K562 (cell line): ENCODE measurements at regions not wholly inside any gene's neighbourhood (a gene's known extent, or its start where the extent isn't known, plus 50 kb on each side); places are given as distances from the start of the nearest gene placed in this dataset.

Experiments
- ATAC-seq: fragments of 200-7000 bp; cut with Tn5 transposase; 3 replicates; pipeline ENCODE4 v1.9.1; 2020; ENCODE audit warnings: moderate library complexity
- BruUV-seq: library from RNA; stranded (reverse); fragments of 400-500 nt; replicated peaks from 2 replicates; lab custom pipeline; 2021; lab: Mats Ljungman, UMichigan
- CTCF ChIA-PET: fragments of 300-600 bp; formaldehyde crosslinking; extraction: SDS; loops from one replicate; lab custom pipeline; 2021; ENCODE audit warnings: low intra/inter-chr PET ratio; lab: Yijun Ruan, JAX
- POLR2A ChIA-PET: fragments of 300-600, 350-650 bp; sonication (Branson Sonifier 250); formaldehyde crosslinking; extraction: SDS; loops from one replicate; lab custom pipeline; 2021; ENCODE audit warnings: antibody characterized with exemption, inconsistent platforms; lab: Yijun Ruan, JAX
- DNase-seq, 4 experiments: peaks; one replicate each; pipeline versions ENCODE4 v3.0.0 to v3.0.0-alpha.2; 2011 to 2018; ENCODE audit warnings: low spot score in 3 of 4, mixed read lengths in 3 of 4; ENCODE audit errors: extremely low read depth in 1 of 4
- FAIRE-seq: peaks from 2 replicates; lab custom pipeline; 2011; peaks lifted over from hg19 to GRCh38; lab: Jason Lieb, UNC
- H2AFZ ChIP-seq: 2 replicates; pipeline ENCODE4 v1.6.0; 2011; ENCODE audit warnings: low read depth, low read length, control low read depth, inconsistent platforms
- H3K27ac ChIP-seq: fragments of 200-600 bp; 3 replicates; pipeline ENCODE4 v1.8.0; 2011; ENCODE audit warnings: low read depth, mild to moderate bottlenecking, control low read depth, inconsistent platforms, low read length, moderate library complexity, mixed read lengths; ENCODE audit errors: extremely low read depth
- H3K27me3 ChIP-seq, 2 experiments: fragments of 300-600 bp in 1 of 2; 2 replicates in 1 of 2; 3 replicates in 1 of 2; pipeline versions ENCODE4 v1.6.0 to v1.8.0; 2011; ENCODE audit warnings: inconsistent platforms in 2 of 2, low read length in 2 of 2, mild to moderate bottlenecking in 1 of 2, mixed read lengths in 1 of 2, moderate library complexity in 1 of 2; ENCODE audit not compliant: control insufficient read depth in 2 of 2, insufficient read depth in 2 of 2
- H3K36me3 ChIP-seq: fragments of 300-600 bp; 3 replicates; pipeline ENCODE4 v1.8.0; 2011; ENCODE audit warnings: mild to moderate bottlenecking, low read length, inconsistent platforms; ENCODE audit not compliant: control insufficient read depth, insufficient read depth
- H3K4me1 ChIP-seq, 2 experiments: fragments of 200-600 bp in 1 of 2; replicated peaks in 1 of 2; 2 replicates in 1 of 2; 3 replicates in 1 of 2; pipeline versions ENCODE4 v1.5.1 to v1.8.0; 2011; ENCODE audit warnings: inconsistent platforms in 2 of 2, low read length in 2 of 2, mild to moderate bottlenecking in 1 of 2, mixed read lengths in 1 of 2, moderate library complexity in 1 of 2; ENCODE audit not compliant: control insufficient read depth in 2 of 2, insufficient read depth in 2 of 2
- H3K4me2 ChIP-seq: 2 replicates; pipeline ENCODE4 v1.6.1; 2011; ENCODE audit warnings: low read length, control low read depth, inconsistent platforms, mixed read lengths; ENCODE audit not compliant: insufficient read depth
- H3K4me3 ChIP-seq: fragments of 200-600 bp; sonication (generic), shearing (Covaris generic); 2 replicates; pipeline ENCODE4 v1.5.1; 2016; ENCODE audit warnings: control low read depth, inconsistent platforms
- H3K79me2 ChIP-seq: fragments of 200-600 bp; 3 replicates; pipeline ENCODE4 v1.8.0; 2011; ENCODE audit warnings: low read length, inconsistent platforms; ENCODE audit not compliant: control insufficient read depth, insufficient read depth
- H3K9ac ChIP-seq, 2 experiments: 2 replicates each; pipeline versions ENCODE4 v1.6.0 to v1.6.1; 2011; ENCODE audit warnings: low read depth in 2 of 2, low read length in 2 of 2, control low read depth in 1 of 2, inconsistent platforms in 1 of 2, mild to moderate bottlenecking in 1 of 2, mixed read lengths in 1 of 2; ENCODE audit not compliant: insufficient read depth in 1 of 2
- H3K9me1 ChIP-seq: one replicate; pipeline ENCODE4 v1.6.0; 2011; ENCODE audit warnings: inconsistent platforms, mild to moderate bottlenecking, low read length, moderate library complexity; ENCODE audit not compliant: control insufficient read depth, insufficient read depth
- H3K9me3 ChIP-seq: replicated peaks from 2 replicates; pipeline ENCODE4 v1.5.1; 2011; ENCODE audit warnings: low read depth, low read length, inconsistent platforms; ENCODE audit not compliant: control insufficient read depth, insufficient read depth
- H4K20me1 ChIP-seq: replicated peaks from 2 replicates; pipeline ENCODE4 v1.6.1; 2011; ENCODE audit warnings: low read length, inconsistent platforms, mixed read lengths; ENCODE audit not compliant: control insufficient read depth, insufficient read depth
- C11orf30 ChIP-seq: fragments of 450-650 bp; IDR thresholded peaks from 2 replicates; pipeline ENCODE4 v1.6.1; 2016; ENCODE audit warnings: low read depth, mild to moderate bottlenecking
- CEBPB ChIP-seq: fragments of 450-650 bp; IDR thresholded peaks from 2 replicates; pipeline ENCODE4 v1.6.1; 2016; ENCODE audit warnings: missing genetic modification characterization, missing compliant biosample characterization
- CEBPG ChIP-seq, 3 experiments: fragments of 200-800 bp in 1 of 3; sonication (Bioruptor generic) in 1 of 3; sonication (generic) in 1 of 3; formaldehyde crosslinking in 1 of 3; IDR thresholded peaks in 2 of 3; conservative IDR thresholded peaks in 1 of 3; 2 replicates each; pipeline versions ENCODE4 v1.6.1 to v1.8.0; 2016 to 2022; ENCODE audit warnings: missing compliant biosample characterization in 2 of 3, missing genetic modification characterization in 2 of 3, mild to moderate bottlenecking in 1 of 3, missing genetic modification reagents in 1 of 3
- CREB3 ChIP-seq: fragments of 450-650 bp; conservative IDR thresholded peaks from 2 replicates; pipeline ENCODE4 v1.6.1; 2016; ENCODE audit warnings: missing genetic modification characterization, low read depth, mild to moderate bottlenecking, missing compliant biosample characterization, moderate library complexity
- ELF1 ChIP-seq: fragments of 200-800 bp; sonication (Bioruptor generic); IDR thresholded peaks from 2 replicates; pipeline ENCODE4 v1.6.1; 2016; ENCODE audit warnings: missing genetic modification characterization, missing compliant biosample characterization
- HDAC2 ChIP-seq: fragments of 450-650 bp; IDR thresholded peaks from 2 replicates; pipeline ENCODE4 v1.6.1; 2016; ENCODE audit warnings: mild to moderate bottlenecking
- HLTF ChIP-seq: fragments of 450-650 bp; IDR thresholded peaks from 2 replicates; pipeline ENCODE4 v1.6.1; 2016
- HNRNPH1 ChIP-seq: fragments of 200-400 bp; formaldehyde crosslinking; optimal IDR thresholded peaks from 2 replicates; pipeline ENCODE3; 2017; ENCODE audit warnings: low read depth, mild to moderate bottlenecking, low read length, moderate library complexity
- KLF16 ChIP-seq: IDR thresholded peaks from 2 replicates; pipeline ENCODE4 v1.6.1; 2016; ENCODE audit warnings: antibody characterized with exemption
- MAFF ChIP-seq: IDR thresholded peaks from 2 replicates; pipeline ENCODE4 v1.6.1; 2012; ENCODE audit warnings: low read length, improper control_type of control experiment
- NFYB ChIP-seq: IDR thresholded peaks from 2 replicates; pipeline ENCODE4 v1.6.1; 2011; ENCODE audit warnings: mild to moderate bottlenecking, moderate library complexity; ENCODE audit not compliant: insufficient read length; ENCODE audit errors: extremely low read depth
- POLR2AphosphoS5 ChIP-seq: IDR thresholded peaks from 2 replicates; pipeline ENCODE4 v1.6.1; 2011; ENCODE audit warnings: mild to moderate bottlenecking, low read depth, low read length, moderate library complexity; ENCODE audit not compliant: control insufficient read depth, insufficient read depth
- RBM17 ChIP-seq: fragments of 200-400 bp; formaldehyde crosslinking; IDR thresholded peaks from 2 replicates; pipeline ENCODE4 v1.6.1; 2017; ENCODE audit warnings: low read depth, mild to moderate bottlenecking, low read length, borderline replicate concordance
- RCOR1 ChIP-seq, 2 experiments: IDR thresholded peaks; 2 replicates each; pipeline ENCODE4 v1.6.1; 2012; ENCODE audit warnings: low read depth in 2 of 2, low read length in 2 of 2, borderline replicate concordance in 1 of 2, improper control_type of control experiment in 1 of 2
- TFAM ChIP-seq: fragments of 250-450 bp; sonication (Bioruptor Pico); conservative IDR thresholded peaks from 2 replicates; pipeline ENCODE4 v1.5.0; 2021; ENCODE audit warnings: mild to moderate bottlenecking, moderate library complexity
- TRIM24 ChIP-seq, 2 experiments: fragments of 450-650 bp; IDR thresholded peaks; 2 replicates each; pipeline ENCODE4 v1.6.1; 2016
- ZNF316 ChIP-seq: fragments of 450-650 bp; IDR thresholded peaks from 2 replicates; pipeline ENCODE4 v1.6.1; 2016
- WGBS: fragments of 100-300 bp; shearing (Covaris generic); methylation state at CpG from one replicate; pipeline ENCODE4 v1.1.6; 2016; ENCODE audit warnings: low coverage, mixed read lengths; ENCODE audit not compliant: insufficient coverage; ENCODE audit errors: missing lambda C conversion rate; 5-methylcytosine and 5-hydroxymethylcytosine counted together
- in situ Hi-C: fragments of 300-500 bp; cut with MboI; formaldehyde crosslinking; loops from 4 replicates; pipeline ENCODE4 v1.15.0; 2018; ENCODE audit warnings: inconsistent platforms, mixed read lengths
- intact Hi-C: fragments of 100-400 bp; cut with micrococcal nuclease; formaldehyde crosslinking; loops from 2 replicates; pipeline ENCODE4 v1.14.2; 2022
- TF ChIP-seq, protein P1 (sequence below), 2 experiments: fragments of 450-650 bp in 1 of 2; sonication (generic) in 1 of 2; formaldehyde crosslinking in 1 of 2; IDR thresholded peaks in 1 of 2; conservative IDR thresholded peaks in 1 of 2; 2 replicates each; pipeline versions ENCODE4 v1.6.1 to v1.8.1; 2016 to 2023; ENCODE audit warnings: mild to moderate bottlenecking in 2 of 2, moderate library complexity in 2 of 2, inconsistent platforms in 1 of 2, missing genetic modification reagents in 1 of 2
- TF ChIP-seq, protein P2 (sequence below): fragments of 250-450 bp; sonication (Bioruptor Pico); IDR thresholded peaks from 2 replicates; pipeline ENCODE4 v1.8.0; 2021; ENCODE audit warnings: moderate library complexity, mild to moderate bottlenecking, inconsistent platforms
- TF ChIP-seq, protein P3 (sequence below): sonication (generic); formaldehyde crosslinking; IDR thresholded peaks from 2 replicates; pipeline ENCODE4 v1.8.1; 2023; ENCODE audit warnings: mild to moderate bottlenecking, missing genetic modification reagents

DNA sequence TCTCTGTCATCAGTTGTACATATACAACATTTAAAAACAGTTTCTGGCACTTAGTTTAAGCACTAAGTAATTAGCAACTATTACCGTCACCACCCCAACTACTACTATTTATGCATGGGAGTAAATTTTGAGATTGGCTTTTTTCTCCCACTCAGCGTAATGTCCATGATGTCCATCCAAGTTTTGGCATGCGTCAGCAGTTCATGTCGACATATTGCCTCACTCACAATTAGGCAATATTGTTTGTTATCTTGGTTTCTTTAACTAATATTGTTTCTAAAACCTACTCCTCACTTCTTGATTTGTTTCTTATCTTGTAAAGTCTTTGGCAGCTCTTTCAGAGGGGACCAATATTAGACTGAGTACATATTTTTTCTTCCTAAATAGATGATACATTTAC is 131.3 kb downstream of the KCNJ18 start:
- H3K79me2 ChIP-seq, result no peaks in the 10 kb centered on the region
- ATAC-seq (no peak), DNase-seq (no peak), FAIRE-seq (no peak)
- H3K9ac ChIP-seq, result no peak overlapping the region
- H3K4me1 ChIP-seq, result no peaks in the 10 kb centered on the region
- in situ Hi-C loops, result loop anchor here (5.0 kb wide), 1 partner anchor 36 kb away; no protein-coding TSS in a partner anchor
- H2AFZ ChIP-seq, result no peak overlapping the region
- no peaks in the 10 kb centered on the region for H3K36me3 ChIP-seq
- no peaks in the 10 kb centered on the region for H3K27me3 ChIP-seq
- H3K27ac ChIP-seq, result no peak overlapping the region
- H3K4me2 ChIP-seq, result no peak overlapping the region
- intact Hi-C loops, result no loop called here
- no peaks in the 10 kb centered on the region for H4K20me1 ChIP-seq
- WGBS, result 11% methylated on average over 4 of the region's 4 CpGs
- POLR2A ChIA-PET, result no interaction called here
- CTCF ChIA-PET, result no interaction called here
- H3K4me3 ChIP-seq, result no peak overlapping the region
- BruUV-seq, result no TSS peak
- no peaks in the 10 kb centered on the region for H3K9me3 ChIP-seq
- no peaks in the 10 kb centered on the region for H3K9me1 ChIP-seq
- TF ChIP-seq NFYB, result no peak
- TF ChIP-seq RCOR1 (IDR thresholded peaks at IDR 0.05; ENCODE audit: borderline replicate concordance in 1 of 2, low read depth in 2 of 2, low read length in 2 of 2), result no peak
- TF ChIP-seq ZNF316, result peak; percentile 86
- no peak for TF ChIP-seq CEBPG (CRISPR knock-in tag; IDR thresholded peaks at IDR 0.05)
- TF ChIP-seq CEBPG (tag; conservative IDR thresholded peaks at IDR 0.05 in 1 of 2, IDR thresholded peaks at IDR 0.05 in 1 of 2), result peak; percentile 77 to 84; a peak in 3 of 4 replicates
- TF ChIP-seq, protein P1, sequence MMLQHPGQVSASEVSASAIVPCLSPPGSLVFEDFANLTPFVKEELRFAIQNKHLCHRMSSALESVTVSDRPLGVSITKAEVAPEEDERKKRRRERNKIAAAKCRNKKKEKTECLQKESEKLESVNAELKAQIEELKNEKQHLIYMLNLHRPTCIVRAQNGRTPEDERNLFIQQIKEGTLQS (IDR thresholded peaks at IDR 0.05), result peak; percentile 16; the same call in 1 of the 2 replicates
- TF ChIP-seq, protein P1 (CRISPR knock-in tag; conservative IDR thresholded peaks at IDR 0.05), result no peak
- no peak for TF ChIP-seq POLR2AphosphoS5
- no peak for TF ChIP-seq RBM17
- TF ChIP-seq HNRNPH1, result no peak
- no peak for TF ChIP-seq TFAM (CRISPR knock-in tag)
- TF ChIP-seq MAFF, result 0 out of 2 replicates have a peak, but pooled peaks have one; percentile 26
- no peak for TF ChIP-seq ELF1 (tag)
- TF ChIP-seq CREB3 (tag), result no peak
- TF ChIP-seq HDAC2, result no peak
- no peak for TF ChIP-seq HLTF
- no peak for TF ChIP-seq KLF16
- TF ChIP-seq, protein P2, sequence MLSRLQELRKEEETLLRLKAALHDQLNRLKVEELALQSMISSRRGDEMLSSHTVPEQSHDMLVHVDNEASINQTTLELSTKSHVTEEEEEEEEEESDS (CRISPR knock-in tag), result no peak
- TF ChIP-seq, protein P3, sequence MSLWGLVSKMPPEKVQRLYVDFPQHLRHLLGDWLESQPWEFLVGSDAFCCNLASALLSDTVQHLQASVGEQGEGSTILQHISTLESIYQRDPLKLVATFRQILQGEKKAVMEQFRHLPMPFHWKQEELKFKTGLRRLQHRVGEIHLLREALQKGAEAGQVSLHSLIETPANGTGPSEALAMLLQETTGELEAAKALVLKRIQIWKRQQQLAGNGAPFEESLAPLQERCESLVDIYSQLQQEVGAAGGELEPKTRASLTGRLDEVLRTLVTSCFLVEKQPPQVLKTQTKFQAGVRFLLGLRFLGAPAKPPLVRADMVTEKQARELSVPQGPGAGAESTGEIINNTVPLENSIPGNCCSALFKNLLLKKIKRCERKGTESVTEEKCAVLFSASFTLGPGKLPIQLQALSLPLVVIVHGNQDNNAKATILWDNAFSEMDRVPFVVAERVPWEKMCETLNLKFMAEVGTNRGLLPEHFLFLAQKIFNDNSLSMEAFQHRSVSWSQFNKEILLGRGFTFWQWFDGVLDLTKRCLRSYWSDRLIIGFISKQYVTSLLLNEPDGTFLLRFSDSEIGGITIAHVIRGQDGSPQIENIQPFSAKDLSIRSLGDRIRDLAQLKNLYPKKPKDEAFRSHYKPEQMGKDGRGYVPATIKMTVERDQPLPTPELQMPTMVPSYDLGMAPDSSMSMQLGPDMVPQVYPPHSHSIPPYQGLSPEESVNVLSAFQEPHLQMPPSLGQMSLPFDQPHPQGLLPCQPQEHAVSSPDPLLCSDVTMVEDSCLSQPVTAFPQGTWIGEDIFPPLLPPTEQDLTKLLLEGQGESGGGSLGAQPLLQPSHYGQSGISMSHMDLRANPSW, result no peak
- TF ChIP-seq TRIM24 (IDR thresholded peaks at IDR 0.05), result peak in 1 of 2 experiments; percentile 49; a peak in 2 of 4 replicates
- TF ChIP-seq C11orf30, result peak; percentile 81; the same call in 1 of the 2 replicates
- TF ChIP-seq CEBPB (tag), result peak; percentile 88
